GM04503 (cell line): ENCODE measurements at regions not wholly inside any gene's neighbourhood (a gene's known extent, or its start where the extent isn't known, plus 50 kb on each side); places are given as distances from the start of the nearest gene placed in this dataset.
"Not testable (repeated sequence)": the region's sequence is repeated elsewhere in the genome, so short reads cannot be mapped to it uniquely, and the experiment has no call there.

Experiments used
- DNase-seq: peaks from one replicate; pipeline ENCODE4 v3.0.0-alpha.2; 2012; ENCODE audit warnings: low read depth

- no peak for DNase-seq
Measured at GRCh38 chr9:107789001-107789700, 299.6 kb upstream of the KLF4 start.

- DNase-seq: no peak
Measured at GRCh38 chr9:107786561-107786960, 297.0 kb upstream of the KLF4 start.

- peak; percentile 80 for DNase-seq
Measured at GRCh38 chr9:107784235-107784958, 294.8 kb upstream of the KLF4 start.

- DNase-seq: no peak
Measured at GRCh38 chr9:107782789-107783188, 293.2 kb upstream of the KLF4 start.

- DNase-seq: peak; percentile 25
Measured at GRCh38 chr9:107782381-107782780, 292.8 kb upstream of the KLF4 start.

GRCh38 chr9:107780960-107781359 is 291.4 kb upstream of the KLF4 start:
- DNase-seq: no peak

- DNase-seq: no peak
Measured at GRCh38 chr9:107779731-107780130, 290.2 kb upstream of the KLF4 start.

GRCh38 chr9:107778661-107779060 is 289.1 kb upstream of the KLF4 start:
- no peak for DNase-seq

GRCh38 chr9:107774099-107774498 is 284.5 kb upstream of the KLF4 start:
- not testable (repeated sequence) for DNase-seq

- DNase-seq: no peak
Measured at GRCh38 chr9:107772988-107773387, 283.4 kb upstream of the KLF4 start.

GRCh38 chr9:107770716-107771115 is 281.1 kb upstream of the KLF4 start:
- DNase-seq: no peak

GRCh38 chr9:107768224-107768623 is 278.7 kb upstream of the KLF4 start:
- no peak for DNase-seq

GRCh38 chr9:107767711-107768110 is 278.1 kb upstream of the KLF4 start:
- no peak for DNase-seq

- DNase-seq: not testable (repeated sequence)
Measured at GRCh38 chr9:107763469-107763868, 273.9 kb upstream of the KLF4 start.

GRCh38 chr9:107761307-107761706 is 271.7 kb upstream of the KLF4 start:
- DNase-seq: no peak

- no peak for DNase-seq
Measured at GRCh38 chr9:107760469-107761242, 271.1 kb upstream of the KLF4 start.

- no peak for DNase-seq
Measured at GRCh38 chr9:107759823-107760166, 270.2 kb upstream of the KLF4 start.

- no peak for DNase-seq
Measured at GRCh38 chr9:107759009-107759822, 269.6 kb upstream of the KLF4 start.

- DNase-seq: no peak
Measured at GRCh38 chr9:107756091-107756490, 266.5 kb upstream of the KLF4 start.

GRCh38 chr9:107755246-107755645 is 265.7 kb upstream of the KLF4 start:
- DNase-seq: peak; percentile 48

- DNase-seq: peak; percentile 45
Measured at GRCh38 chr9:107751567-107752210, 262.1 kb upstream of the KLF4 start.
